ENCODE measurements at regions not wholly inside any gene's neighbourhood (a gene's known extent, or its start where the extent isn't known, plus 50 kb on each side); places are given as distances from the start of the nearest gene placed in this dataset.

DNA sequence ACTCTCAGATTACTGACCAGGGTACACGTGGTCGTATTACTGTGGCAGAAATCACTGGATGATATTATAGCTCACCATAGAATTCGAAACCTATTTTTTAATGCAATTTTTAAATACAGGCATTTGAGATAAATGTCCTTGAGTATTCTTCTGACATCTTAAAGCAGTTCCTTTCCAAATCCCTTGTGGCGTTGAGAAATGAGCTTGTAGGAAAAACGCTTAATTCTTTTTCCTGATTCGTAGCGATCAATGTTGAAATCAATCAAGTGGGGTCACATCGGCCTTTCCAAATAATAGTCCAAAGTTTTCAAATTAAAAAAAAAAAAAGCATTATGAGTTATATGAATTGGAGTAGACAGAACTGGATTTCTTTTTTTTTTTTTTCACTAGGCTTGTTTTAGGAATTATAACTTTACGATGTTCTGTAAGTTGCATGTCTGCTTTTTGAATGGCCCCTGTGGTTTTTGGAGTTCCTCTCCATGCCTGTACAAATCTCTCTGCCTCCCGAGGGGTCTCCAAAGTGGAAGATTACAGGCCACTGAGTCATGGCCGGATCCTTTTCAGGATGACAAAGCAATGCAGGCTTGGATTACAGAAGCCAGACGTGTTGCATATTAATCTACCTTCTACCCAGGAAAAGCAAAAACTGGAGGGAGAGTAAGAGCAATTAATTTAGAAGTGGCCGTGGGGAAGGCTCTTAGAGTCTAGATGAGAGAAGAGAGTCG is 226.1 kb downstream of the SHOX start:
- Histone ChIP-seq H3K9ac (ENCODE audit: low read length) (no peak overlapping the region), H3K27me3 (ENCODE audit: low read length) (peaks cover 11% of the 10 kb centered on the region; the same call in 1 of the 2 replicates), H3K4me1 (ENCODE audit: insufficient read depth, low read length) (no peaks in the 10 kb centered on the region), H3K4me2 (ENCODE audit: low read length) (no peak overlapping the region), H3K9me2 (replicated peaks; ENCODE audit: low read length) (no peaks in the 10 kb centered on the region), H3K27ac (ENCODE audit: low read length) (no peak overlapping the region), H3K4me3 (ENCODE audit: low read length) (no peak overlapping the region), H3F3A (ENCODE audit: low read length, unreplicated experiment) (no peaks in the 10 kb centered on the region), H4K20me1 (ENCODE audit: low read length) (no peaks in the 10 kb centered on the region), H2AFZ (ENCODE audit: low read length) (no peak overlapping the region), H3K9me3 (ENCODE audit: low read length) (no peaks in the 10 kb centered on the region), H3K36me3 (ENCODE audit: low read depth, low read length) (no peaks in the 10 kb centered on the region), H3K79me2 (ENCODE audit: low read length) (no peaks in the 10 kb centered on the region)
- no TSS peak for BruUV-seq (replicated peaks)
- no peak for ATAC-seq
- CTCF ChIA-PET, result no interaction called here
- TF ChIP-seq, protein P1, sequence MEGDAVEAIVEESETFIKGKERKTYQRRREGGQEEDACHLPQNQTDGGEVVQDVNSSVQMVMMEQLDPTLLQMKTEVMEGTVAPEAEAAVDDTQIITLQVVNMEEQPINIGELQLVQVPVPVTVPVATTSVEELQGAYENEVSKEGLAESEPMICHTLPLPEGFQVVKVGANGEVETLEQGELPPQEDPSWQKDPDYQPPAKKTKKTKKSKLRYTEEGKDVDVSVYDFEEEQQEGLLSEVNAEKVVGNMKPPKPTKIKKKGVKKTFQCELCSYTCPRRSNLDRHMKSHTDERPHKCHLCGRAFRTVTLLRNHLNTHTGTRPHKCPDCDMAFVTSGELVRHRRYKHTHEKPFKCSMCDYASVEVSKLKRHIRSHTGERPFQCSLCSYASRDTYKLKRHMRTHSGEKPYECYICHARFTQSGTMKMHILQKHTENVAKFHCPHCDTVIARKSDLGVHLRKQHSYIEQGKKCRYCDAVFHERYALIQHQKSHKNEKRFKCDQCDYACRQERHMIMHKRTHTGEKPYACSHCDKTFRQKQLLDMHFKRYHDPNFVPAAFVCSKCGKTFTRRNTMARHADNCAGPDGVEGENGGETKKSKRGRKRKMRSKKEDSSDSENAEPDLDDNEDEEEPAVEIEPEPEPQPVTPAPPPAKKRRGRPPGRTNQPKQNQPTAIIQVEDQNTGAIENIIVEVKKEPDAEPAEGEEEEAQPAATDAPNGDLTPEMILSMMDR (conservative IDR thresholded peaks at IDR 0.05; ENCODE audit: low read depth, low read length), result no peak
- intact Hi-C loops (cut with micrococcal nuclease), result no loop called here
- POLR2A ChIA-PET (ENCODE audit: unreplicated experiment), result no interaction called here
- DNase-seq, result no peak

DNA sequence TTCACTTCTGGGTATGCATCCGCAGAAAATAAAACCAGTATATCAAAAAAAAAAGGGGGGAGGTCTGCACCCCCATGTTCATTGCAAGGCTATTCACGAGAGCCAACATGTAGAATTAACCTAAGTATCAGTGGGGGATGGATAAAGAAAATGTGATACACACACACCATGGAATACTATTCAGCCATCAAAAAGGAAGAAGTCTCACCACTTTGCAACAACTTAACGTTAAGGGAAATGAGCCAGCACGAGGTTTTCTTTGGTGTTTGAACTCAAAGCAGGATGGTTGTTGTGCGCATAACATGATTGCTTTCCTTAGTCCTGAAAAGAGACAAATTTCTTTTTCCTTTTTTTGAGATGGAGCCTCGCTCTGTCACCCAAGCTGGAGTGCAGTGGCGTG is 222.7 kb downstream of the SHOX start:
- H3K9me3 ChIP-seq (ENCODE audit: low read length), result no peaks in the 10 kb centered on the region
- H3K4me3 ChIP-seq (ENCODE audit: low read length), result no peak overlapping the region
- H3K4me2 ChIP-seq (ENCODE audit: low read length), result no peak overlapping the region
- no peaks in the 10 kb centered on the region for H3K9me2 ChIP-seq (replicated peaks; ENCODE audit: low read length)
- no peak overlapping the region for H3K27ac ChIP-seq (ENCODE audit: low read length)
- POLR2A ChIA-PET (ENCODE audit: unreplicated experiment), result no interaction called here
- no peak overlapping the region for H3K9ac ChIP-seq (ENCODE audit: low read length)
- no peaks in the 10 kb centered on the region for H3K79me2 ChIP-seq (ENCODE audit: low read length)
- H3K27me3 ChIP-seq (ENCODE audit: low read length), result peaks cover 14% of the 10 kb centered on the region; the same call in 1 of the 2 replicates
- no TSS peak for BruUV-seq (replicated peaks)
- no peaks in the 10 kb centered on the region for H3F3A ChIP-seq (ENCODE audit: low read length, unreplicated experiment)
- H4K20me1 ChIP-seq (ENCODE audit: low read length), result no peaks in the 10 kb centered on the region
- DNase-seq (no peak), ATAC-seq (no peak)
- H3K36me3 ChIP-seq (ENCODE audit: low read depth, low read length), result no peaks in the 10 kb centered on the region
- H2AFZ ChIP-seq (ENCODE audit: low read length), result no peak overlapping the region
- no peaks in the 10 kb centered on the region for H3K4me1 ChIP-seq (ENCODE audit: insufficient read depth, low read length)
- CTCF ChIA-PET, result no interaction called here
- TF ChIP-seq EZH2phosphoT487 (IDR thresholded peaks at IDR 0.05; ENCODE audit: borderline replicate concordance, low read length), result no peak
- TF ChIP-seq, protein P1 (conservative IDR thresholded peaks at IDR 0.05; ENCODE audit: low read depth, low read length), result no peak
- TF ChIP-seq EZH2 (IDR thresholded peaks at IDR 0.05; ENCODE audit: low read length, unreplicated experiment), result no peak
- intact Hi-C loops (cut with micrococcal nuclease), result no loop called here

DNA sequence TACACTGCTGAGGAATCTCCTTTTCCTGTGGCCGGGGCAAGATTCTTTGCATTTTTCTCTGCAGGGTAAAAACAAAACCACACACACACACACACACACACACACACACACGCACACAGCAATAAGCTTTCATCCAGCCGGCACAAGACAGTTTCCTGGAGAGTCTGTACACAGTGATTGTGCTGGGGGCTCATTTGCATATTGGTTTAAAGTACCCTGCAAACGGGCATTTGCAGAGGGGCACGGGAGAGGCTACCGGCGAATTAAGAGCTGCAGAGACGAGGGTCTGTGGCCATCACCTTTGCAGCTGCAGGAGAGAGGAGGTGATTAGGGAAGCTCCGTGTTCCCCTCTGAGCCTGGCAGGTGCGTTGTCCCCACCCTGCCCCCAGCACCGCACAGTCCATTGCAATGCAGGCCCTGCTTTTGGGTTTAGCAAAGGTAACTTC is 219.9 kb downstream of the SHOX start:
- ChIA-PET CTCF (no interaction called here), POLR2A (ENCODE audit: unreplicated experiment) (no interaction called here)
- no peak overlapping the region for H3K4me2 ChIP-seq (ENCODE audit: low read length)
- DNase-seq, result no peak
- peaks cover 6% of the 10 kb centered on the region; the same call in 1 of the 2 replicates for H3K27me3 ChIP-seq (ENCODE audit: low read length)
- H3K9me2 ChIP-seq (replicated peaks; ENCODE audit: low read length), result no peaks in the 10 kb centered on the region
- no peak for TF ChIP-seq EZH2phosphoT487 (IDR thresholded peaks at IDR 0.05; ENCODE audit: borderline replicate concordance, low read length)
- TF ChIP-seq, protein P1 (conservative IDR thresholded peaks at IDR 0.05; ENCODE audit: low read depth, low read length), result no peak
- TF ChIP-seq EZH2 (IDR thresholded peaks at IDR 0.05; ENCODE audit: low read length, unreplicated experiment), result no peak
- no peak overlapping the region for H3K4me3 ChIP-seq (ENCODE audit: low read length)
- no peak overlapping the region for H3K27ac ChIP-seq (ENCODE audit: low read length)
- no TSS peak for BruUV-seq (replicated peaks)
- intact Hi-C loops (cut with micrococcal nuclease), result no loop called here
- no peak for ATAC-seq
- H3K9ac ChIP-seq (ENCODE audit: low read length), result no peak overlapping the region
- no peaks in the 10 kb centered on the region for H4K20me1 ChIP-seq (ENCODE audit: low read length)
- no peaks in the 10 kb centered on the region for H3K9me3 ChIP-seq (ENCODE audit: low read length)
- H3K36me3 ChIP-seq (ENCODE audit: low read depth, low read length), result no peaks in the 10 kb centered on the region
- no peaks in the 10 kb centered on the region for H3F3A ChIP-seq (ENCODE audit: low read length, unreplicated experiment)
- H3K79me2 ChIP-seq (ENCODE audit: low read length), result no peaks in the 10 kb centered on the region
- H3K4me1 ChIP-seq (ENCODE audit: insufficient read depth, low read length), result no peaks in the 10 kb centered on the region
- H2AFZ ChIP-seq (ENCODE audit: low read length), result no peak overlapping the region

Data from PC-3 (cell line).